Peyer's patch (tissue), 4 donors: ENCODE measurements at regions not wholly inside any gene's neighbourhood (a gene's known extent, or its start where the extent isn't known, plus 50 kb on each side); places are given as distances from the start of the nearest gene placed in this dataset.
A peak's percentile ranks its signal among the peaks of the same experiment; 100 is the strongest.

ENCODE experiments used
- DNase-seq, 3 donors: peaks; one replicate each; pipeline ENCODE4 v3.0.0-alpha.2; 2017 to 2019
- H3K27ac ChIP-seq, 4 donors: fragments of 200-600 bp; sonication (generic); one replicate each; pipeline ENCODE4 v1.5.1; 2016 to 2019
- H3K27me3 ChIP-seq, 2 donors: fragments of 200-600 bp; sonication (generic); one replicate each; pipeline ENCODE4 v1.5.1; 2019
- H3K36me3 ChIP-seq, 3 donors: fragments of 200-600 bp; sonication (generic); one replicate each; pipeline ENCODE4 v1.5.1; 2016 to 2019
- H3K4me1 ChIP-seq, 4 donors: fragments of 200-600 bp; sonication (generic); one replicate each; pipeline ENCODE4 v1.5.1; 2016 to 2019
- H3K4me3 ChIP-seq, 4 donors: fragments of 200-600 bp; sonication (generic); 1 replicate in 3 of 4; 2 replicates in 1 of 4; pipeline ENCODE4 v1.5.1; 2016 to 2019; ENCODE audit warnings: mild to moderate bottlenecking in 1 of 4
- H3K9me3 ChIP-seq, 4 donors: fragments of 200-600 bp; sonication (generic); one replicate each; pipeline ENCODE4 v1.5.1; 2016 to 2019; ENCODE audit warnings: mild to moderate bottlenecking in 1 of 4
- CTCF ChIP-seq, 6 experiments: fragments of 450-650 bp in 4 of 6; fragments of 200-600 bp in 2 of 6; sonication (generic) in 1 of 6; IDR thresholded peaks; one replicate each; pipeline ENCODE4 v1.5.1; 2017 to 2019; ENCODE audit warnings: antibody characterized with exemption in 6 of 6, mild to moderate bottlenecking in 3 of 6, moderate library complexity in 1 of 6
- POLR2A ChIP-seq, 2 donors: fragments of 450-650 bp; IDR thresholded peaks; one replicate each; pipeline ENCODE4 v1.5.1; 2017; ENCODE audit warnings: antibody characterized with exemption in 2 of 2, mild to moderate bottlenecking in 2 of 2, moderate library complexity in 2 of 2

- H3K4me3 ChIP-seq = no peak overlapping the region
- H3K4me1 ChIP-seq = no peaks in the 10 kb centered on the region
- H3K27ac ChIP-seq = no peak overlapping the region
- H3K36me3 ChIP-seq = no peaks in the 10 kb centered on the region
- TF ChIP-seq POLR2A (IDR thresholded peaks at IDR 0.05) (no peak), CTCF (IDR thresholded peaks at IDR 0.05) (no peak)
- no peaks in the 10 kb centered on the region for H3K27me3 ChIP-seq
- DNase-seq = no peak
- H3K9me3 ChIP-seq = no peaks in the 10 kb centered on the region
Measured at GRCh38 chr1:13952985-13953384, 253.0 kb downstream of the PRDM2 start.

- TF ChIP-seq CTCF (IDR thresholded peaks at IDR 0.05) (no peak), POLR2A (IDR thresholded peaks at IDR 0.05) (no peak)
- H3K4me3 ChIP-seq = no peak overlapping the region
- no peak for DNase-seq
Measured at GRCh38 chr1:13956393-13956792, 256.4 kb downstream of the PRDM2 start.

GRCh38 chr1:13960375-13960987 is 260.5 kb downstream of the PRDM2 start:
- Histone ChIP-seq H3K36me3 (no peaks in the 10 kb centered on the region), H3K9me3 (no peaks in the 10 kb centered on the region), H3K27me3 (no peaks in the 10 kb centered on the region), H3K4me3 (no peak overlapping the region), H3K4me1 (no peaks in the 10 kb centered on the region), H3K27ac (no peak overlapping the region)
- TF ChIP-seq CTCF (IDR thresholded peaks at IDR 0.05) = peak; percentile 86 to 95 (median 93)
- TF ChIP-seq POLR2A (IDR thresholded peaks at IDR 0.05) = no peak
- peak; percentile 58 to 91 (median 76) for DNase-seq

More at GRCh38 chr1:13956393-13956792, 256.4 kb downstream of the PRDM2 start:
- Histone ChIP-seq H3K9me3 (no peaks in the 10 kb centered on the region), H3K27ac (no peak overlapping the region), H3K27me3 (no peaks in the 10 kb centered on the region), H3K36me3 (no peaks in the 10 kb centered on the region), H3K4me1 (no peaks in the 10 kb centered on the region)

GRCh38 chr1:13964768-13965167 is 264.8 kb downstream of the PRDM2 start:
- Histone ChIP-seq H3K27me3 (no peaks in the 10 kb centered on the region), H3K9me3 (no peaks in the 10 kb centered on the region), H3K4me1 (no peaks in the 10 kb centered on the region), H3K36me3 (no peaks in the 10 kb centered on the region), H3K4me3 (no peak overlapping the region), H3K27ac (no peak overlapping the region)
- TF ChIP-seq POLR2A (IDR thresholded peaks at IDR 0.05) = no peak
- no peak for TF ChIP-seq CTCF (IDR thresholded peaks at IDR 0.05)
- DNase-seq = no peak

- no peak for TF ChIP-seq POLR2A (IDR thresholded peaks at IDR 0.05)
- TF ChIP-seq CTCF (IDR thresholded peaks at IDR 0.05) = peak in 4 of 6 experiments; percentile 15 to 57 (median 56)
- Histone ChIP-seq H3K4me1 (no peaks in the 10 kb centered on the region), H3K9me3 (peaks cover 0 to 2% (median under 1%) of the 10 kb centered on the region in 4 donors), H3K36me3 (no peaks in the 10 kb centered on the region), H3K27ac (no peak overlapping the region), H3K27me3 (no peaks in the 10 kb centered on the region), H3K4me3 (no peak overlapping the region)
- DNase-seq = peak in 2 of 3 donors; percentile 58 to 59
Measured at GRCh38 chr1:13965770-13966398, 265.9 kb downstream of the PRDM2 start.
